GM12878 (cell line): ENCODE measurements at regions not wholly inside any gene's neighbourhood (a gene's known extent, or its start where the extent isn't known, plus 50 kb on each side); places are given as distances from the start of the nearest gene placed in this dataset.
"Not testable (repeated sequence)": the region's sequence is repeated elsewhere in the genome, so short reads cannot be mapped to it uniquely, and the experiment has no call there.

ENCODE experiments used
- ATAC-seq: fragments of 200-7000 bp; cut with Tn5 transposase; 3 replicates; pipeline ENCODE4 v1.9.1; 2020; ENCODE audit warnings: mild to moderate bottlenecking, moderate library complexity
- BruUV-seq: library from RNA; stranded (reverse); fragments of 400-500 nt; replicated peaks from 2 replicates; lab custom pipeline; 2021; lab: Mats Ljungman, UMichigan
- CTCF ChIA-PET: fragments of 300-600 bp; sonication (Branson Sonifier 250); formaldehyde crosslinking; extraction: SDS; loops from one replicate; lab custom pipeline; 2021; ENCODE audit warnings: inconsistent platforms; lab: Yijun Ruan, JAX
- POLR2A ChIA-PET: fragments of 350-600 bp; formaldehyde crosslinking; extraction: SDS; loops from one replicate; lab custom pipeline; 2021; ENCODE audit warnings: inconsistent platforms; lab: Charles Lee
- RAD21 ChIA-PET: fragments of 300-600 bp; sonication (Branson Sonifier 250); formaldehyde crosslinking; loops from one replicate; lab custom pipeline; 2023; ENCODE audit warnings: antibody characterized with exemption; ENCODE audit not compliant: unreplicated experiment; lab: Charles Lee
- SMC1A ChIA-PET: fragments of 300-600 bp; sonication (Branson Sonifier 250); formaldehyde crosslinking; loops from one replicate; lab custom pipeline; 2023; ENCODE audit not compliant: unreplicated experiment, uncharacterized antibody; lab: Charles Lee
- DNase-seq: peaks from one replicate; pipeline ENCODE4 v3.0.0-alpha.2; 2011; ENCODE audit warnings: low read depth, low spot score
- FAIRE-seq: peaks from 3 replicates; lab custom pipeline; 2011; peaks lifted over from hg19 to GRCh38; lab: Jason Lieb, UNC
- H2AFZ ChIP-seq: 2 replicates; pipeline ENCODE4 v1.6.0; 2011; ENCODE audit warnings: low read depth, low read length, control low read depth; ENCODE audit not compliant: control insufficient read depth
- H3K27ac ChIP-seq: 2 replicates; pipeline ENCODE4 v1.5.1; 2011; ENCODE audit warnings: control low read depth; ENCODE audit not compliant: control insufficient read depth, insufficient read depth
- H3K27me3 ChIP-seq, 2 experiments: replicated peaks in 1 of 2; 2 replicates each; pipeline versions ENCODE4 v1.6.0 to v1.6.1; 2011; ENCODE audit warnings: low read length in 1 of 2; ENCODE audit not compliant: control insufficient read depth in 2 of 2, insufficient read depth in 2 of 2
- H3K36me3 ChIP-seq, 2 experiments: 2 replicates each; pipeline ENCODE4 v1.5.1; 2011; ENCODE audit warnings: low read length in 1 of 2; ENCODE audit not compliant: control insufficient read depth in 2 of 2, insufficient read depth in 2 of 2
- H3K4me1 ChIP-seq: 2 replicates; pipeline ENCODE4 v1.6.1; 2011; ENCODE audit warnings: mild to moderate bottlenecking, low read length, moderate library complexity, mixed read lengths; ENCODE audit not compliant: control insufficient read depth, insufficient read depth
- H3K4me2 ChIP-seq: 2 replicates; pipeline ENCODE4 v1.6.0; 2011; ENCODE audit warnings: control low read depth; ENCODE audit not compliant: control insufficient read depth, insufficient read depth
- H3K4me3 ChIP-seq: fragments of 200-600 bp; sonication (generic); 2 replicates; pipeline ENCODE4 v1.5.1; 2016
- H3K79me2 ChIP-seq: 2 replicates; pipeline ENCODE4 v1.6.0; 2011; ENCODE audit warnings: low read length; ENCODE audit not compliant: control insufficient read depth, insufficient read depth
- H3K9ac ChIP-seq: 2 replicates; pipeline ENCODE4 v1.8.0; 2011; ENCODE audit warnings: low read length, control low read depth, mixed read lengths; ENCODE audit not compliant: control insufficient read depth, insufficient read depth
- H3K9me3 ChIP-seq: replicated peaks from 3 replicates; pipeline ENCODE4 v1.5.1; 2011; ENCODE audit warnings: mild to moderate bottlenecking, low read length; ENCODE audit not compliant: control insufficient read depth, insufficient read depth
- H4K20me1 ChIP-seq: 2 replicates; pipeline ENCODE4 v1.6.0; 2011; ENCODE audit not compliant: control insufficient read depth, insufficient read depth
- IKZF1 ChIP-seq: fragments of 450-650 bp; conservative IDR thresholded peaks from 2 replicates; pipeline ENCODE4 v1.6.1; 2017; ENCODE audit warnings: antibody characterized with exemption, mild to moderate bottlenecking
- USF1 ChIP-seq: IDR thresholded peaks from 2 replicates; pipeline ENCODE4 v1.6.1; 2011; ENCODE audit warnings: borderline replicate concordance, low read depth, mild to moderate bottlenecking, moderate library complexity, mixed read lengths, low read length; ENCODE audit not compliant: insufficient read depth; ENCODE audit errors: extremely low read length
- ZBTB33 ChIP-seq: fragments of 450-650 bp; IDR thresholded peaks from 2 replicates; pipeline ENCODE4 v1.6.1; 2017; ENCODE audit warnings: mild to moderate bottlenecking
- WGBS: methylation state at CpG from one replicate; pipeline ENCODE4 v1.1.6; 2016; ENCODE audit warnings: low lambda C conversion rate; ENCODE audit not compliant: insufficient replicate concordance, insufficient coverage; ENCODE audit errors: missing lambda C conversion rate; 5-methylcytosine and 5-hydroxymethylcytosine counted together
- in situ Hi-C: fragments of 300-500 bp; cut with MboI; formaldehyde crosslinking; loops from 9 replicates; pipeline ENCODE4 v1.14.3; 2018; ENCODE audit warnings: mixed read lengths
- intact Hi-C: fragments of 100-400 bp; cut with micrococcal nuclease; formaldehyde crosslinking; loops from one replicate; pipeline ENCODE4 v1.14.2; 2022; ENCODE audit not compliant: unreplicated experiment

GRCh38 chr20:25772437-25772836 lies 75.8 kb upstream of the ZNF337 start:
- H2AFZ ChIP-seq, H3K4me2 ChIP-seq, H3K4me3 ChIP-seq, DNase-seq, in situ Hi-C loops, H3K4me1 ChIP-seq, ATAC-seq, FAIRE-seq, BruUV-seq, H4K20me1 ChIP-seq, H3K79me2 ChIP-seq, H3K36me3 ChIP-seq, intact Hi-C loops, RAD21 ChIA-PET, CTCF ChIA-PET, H3K9me3 ChIP-seq, H3K27ac ChIP-seq, H3K27me3 ChIP-seq, SMC1A ChIA-PET, H3K9ac ChIP-seq, POLR2A ChIA-PET: not testable (repeated sequence)
- 19% methylated on average over 3 of the region's 3 CpGs for WGBS

DNA sequence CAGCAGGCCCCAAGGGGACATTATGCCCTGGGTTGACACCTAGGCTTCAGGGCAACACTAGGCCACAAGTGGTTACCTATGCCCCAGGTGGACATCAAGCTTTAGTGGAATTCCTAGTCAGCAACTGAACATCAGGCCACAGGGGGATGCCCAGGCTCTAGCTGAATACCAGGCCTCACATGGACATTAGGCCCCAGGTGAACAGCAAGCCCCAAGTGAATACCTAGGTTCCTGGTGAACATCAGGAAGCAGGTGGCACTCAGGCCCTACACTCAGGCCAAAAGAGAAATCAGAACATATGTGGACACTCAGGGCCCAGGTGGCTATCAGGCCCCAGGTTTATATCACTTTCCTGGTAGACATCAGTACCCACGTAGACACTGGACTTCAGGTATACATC lies 75.2 kb upstream of the ZNF337 start:
- H3K4me3 ChIP-seq, in situ Hi-C loops, H3K4me1 ChIP-seq, H3K4me2 ChIP-seq, H3K9ac ChIP-seq, H2AFZ ChIP-seq, intact Hi-C loops, POLR2A ChIA-PET, H3K36me3 ChIP-seq, H3K27ac ChIP-seq, RAD21 ChIA-PET, DNase-seq, SMC1A ChIA-PET, H3K79me2 ChIP-seq, H3K9me3 ChIP-seq, BruUV-seq, CTCF ChIA-PET, H3K27me3 ChIP-seq, ATAC-seq, FAIRE-seq, H4K20me1 ChIP-seq: not testable (repeated sequence)
- 69% methylated on average over 1 of the region's 1 CpG for WGBS

- BruUV-seq = no TSS peak
- ChIA-PET SMC1A (no interaction called here), RAD21 (no interaction called here), CTCF (no interaction called here), POLR2A (no interaction called here)
- Histone ChIP-seq H3K4me1 (no peaks in the 10 kb centered on the region), H2AFZ (no peak overlapping the region), H3K36me3 (no peaks in the 10 kb centered on the region), H3K4me3 (no peak overlapping the region), H3K4me2 (no peak overlapping the region), H3K27me3 (no peaks in the 10 kb centered on the region), H3K9me3 (no peaks in the 10 kb centered on the region), H3K79me2 (no peaks in the 10 kb centered on the region), H3K9ac (no peak overlapping the region), H3K27ac (no peak overlapping the region), H4K20me1 (no peaks in the 10 kb centered on the region)
- ATAC-seq (no peak), FAIRE-seq (no peak), DNase-seq (no peak)
- TF ChIP-seq ZBTB33 (no peak), IKZF1 (no peak), USF1 (no peak)
- intact Hi-C loops = no loop called here
- in situ Hi-C loops = no loop called here
Measured at GRCh38 chr20:25761596-25761995, 64.9 kb upstream of the ZNF337 start.
